RWPE1 (cell line): ENCODE measurements at regions not wholly inside any gene's neighbourhood (a gene's known extent, or its start where the extent isn't known, plus 50 kb on each side); places are given as distances from the start of the nearest gene placed in this dataset.
"Not testable (repeated sequence)": the region's sequence is repeated elsewhere in the genome, so short reads cannot be mapped to it uniquely, and the experiment has no call there.

Experiments
- CTCF ChIA-PET: fragments of 350-600 bp; sonication (Branson Sonifier 250); formaldehyde crosslinking; extraction: SDS; loops from one replicate; lab custom pipeline; 2021; lab: Yijun Ruan, JAX
- POLR2A ChIA-PET: fragments of 400-600 bp; formaldehyde crosslinking; extraction: SDS; loops from one replicate; lab custom pipeline; 2020; ENCODE audit warnings: antibody characterized with exemption; ENCODE audit not compliant: low non-redundant PET; lab: Yijun Ruan, JAX
- DNase-seq: peaks from one replicate; pipeline ENCODE4 v3.0.0; 2012; ENCODE audit warnings: low spot score
- H3K27ac ChIP-seq: fragments of 450-650 bp; 2 replicates; pipeline ENCODE4 v1.5.1; 2017
- TF ChIP-seq, protein P1 (sequence below): fragments of 450-650 bp; conservative IDR thresholded peaks from 2 replicates; pipeline ENCODE4 v1.5.1; 2017; ENCODE audit warnings: low read depth, mild to moderate bottlenecking

DNA sequence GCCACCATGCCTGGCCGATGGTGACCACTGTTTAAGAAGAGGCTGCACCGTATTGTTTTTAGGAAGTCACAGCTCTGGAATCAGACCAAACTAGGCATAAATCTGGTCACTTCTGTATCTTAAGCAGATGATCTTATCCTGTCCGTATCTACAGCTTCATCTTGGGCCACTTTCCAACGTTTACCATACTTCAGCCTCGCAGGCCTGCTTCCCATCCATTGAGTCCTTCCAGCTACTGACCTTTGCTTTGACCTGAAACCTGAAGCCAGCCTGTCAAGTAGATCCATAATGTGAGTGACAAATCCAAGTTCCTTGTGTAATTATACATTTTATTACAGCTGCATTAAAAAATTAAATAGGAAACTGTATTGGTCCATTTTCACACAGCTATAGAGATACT, 1033.0 kb downstream of the CDH11 start:
- no peak for DNase-seq
- POLR2A ChIA-PET, result no interaction called here
- H3K27ac ChIP-seq, result no peak overlapping the region
- TF ChIP-seq, protein P1, sequence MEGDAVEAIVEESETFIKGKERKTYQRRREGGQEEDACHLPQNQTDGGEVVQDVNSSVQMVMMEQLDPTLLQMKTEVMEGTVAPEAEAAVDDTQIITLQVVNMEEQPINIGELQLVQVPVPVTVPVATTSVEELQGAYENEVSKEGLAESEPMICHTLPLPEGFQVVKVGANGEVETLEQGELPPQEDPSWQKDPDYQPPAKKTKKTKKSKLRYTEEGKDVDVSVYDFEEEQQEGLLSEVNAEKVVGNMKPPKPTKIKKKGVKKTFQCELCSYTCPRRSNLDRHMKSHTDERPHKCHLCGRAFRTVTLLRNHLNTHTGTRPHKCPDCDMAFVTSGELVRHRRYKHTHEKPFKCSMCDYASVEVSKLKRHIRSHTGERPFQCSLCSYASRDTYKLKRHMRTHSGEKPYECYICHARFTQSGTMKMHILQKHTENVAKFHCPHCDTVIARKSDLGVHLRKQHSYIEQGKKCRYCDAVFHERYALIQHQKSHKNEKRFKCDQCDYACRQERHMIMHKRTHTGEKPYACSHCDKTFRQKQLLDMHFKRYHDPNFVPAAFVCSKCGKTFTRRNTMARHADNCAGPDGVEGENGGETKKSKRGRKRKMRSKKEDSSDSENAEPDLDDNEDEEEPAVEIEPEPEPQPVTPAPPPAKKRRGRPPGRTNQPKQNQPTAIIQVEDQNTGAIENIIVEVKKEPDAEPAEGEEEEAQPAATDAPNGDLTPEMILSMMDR, result no peak
- CTCF ChIA-PET, result interaction anchor here (0.7 kb wide), 1 partner anchor 196 kb away, joined by 3 read pairs; no protein-coding TSS in a partner anchor

DNA sequence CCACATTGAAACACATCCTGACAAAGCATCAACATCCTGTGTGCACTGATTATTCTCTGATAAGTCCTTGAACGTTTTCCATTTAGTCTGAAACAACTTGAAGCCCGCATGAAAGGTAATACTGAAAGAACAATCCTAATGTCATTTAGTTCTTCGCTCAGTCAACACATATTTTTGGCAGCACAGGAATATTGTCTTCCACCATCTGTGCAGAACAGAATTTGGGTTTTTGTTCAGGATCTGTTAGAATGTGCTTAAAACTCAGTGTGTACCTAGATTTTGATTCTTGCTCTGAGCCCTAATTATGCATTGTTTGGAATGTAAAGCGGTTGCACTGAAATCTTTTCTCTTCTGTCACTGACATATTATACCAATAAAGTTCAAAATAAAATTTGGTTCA, 1036.6 kb downstream of the CDH11 start:
- POLR2A ChIA-PET, result no interaction called here
- TF ChIP-seq, protein P1, result no peak
- CTCF ChIA-PET, result no interaction called here
- no peak for DNase-seq
- H3K27ac ChIP-seq, result no peak overlapping the region

DNA sequence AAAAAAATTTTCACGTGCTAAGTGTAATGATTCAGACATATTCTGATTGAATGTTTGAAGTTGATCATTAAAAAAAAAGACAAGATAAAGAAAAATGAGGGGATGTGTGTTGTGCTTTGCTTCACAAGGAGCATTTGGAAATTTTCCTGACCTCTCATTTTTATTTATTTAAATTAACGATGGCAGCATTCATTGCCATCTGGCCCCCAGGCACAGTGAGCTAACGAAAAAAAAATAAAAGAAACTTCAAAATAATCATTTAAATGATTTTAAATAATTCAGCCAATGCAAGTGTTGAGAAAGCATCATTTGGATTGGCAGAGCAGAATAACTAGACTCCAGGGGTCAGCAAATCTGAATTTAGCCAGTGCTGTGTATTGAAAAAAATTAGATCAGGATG, 1037.2 kb downstream of the CDH11 start:
- DNase-seq, result no peak
- no peak overlapping the region for H3K27ac ChIP-seq
- ChIA-PET POLR2A (no interaction called here), CTCF (no interaction called here)
- TF ChIP-seq, protein P1, result no peak

DNA sequence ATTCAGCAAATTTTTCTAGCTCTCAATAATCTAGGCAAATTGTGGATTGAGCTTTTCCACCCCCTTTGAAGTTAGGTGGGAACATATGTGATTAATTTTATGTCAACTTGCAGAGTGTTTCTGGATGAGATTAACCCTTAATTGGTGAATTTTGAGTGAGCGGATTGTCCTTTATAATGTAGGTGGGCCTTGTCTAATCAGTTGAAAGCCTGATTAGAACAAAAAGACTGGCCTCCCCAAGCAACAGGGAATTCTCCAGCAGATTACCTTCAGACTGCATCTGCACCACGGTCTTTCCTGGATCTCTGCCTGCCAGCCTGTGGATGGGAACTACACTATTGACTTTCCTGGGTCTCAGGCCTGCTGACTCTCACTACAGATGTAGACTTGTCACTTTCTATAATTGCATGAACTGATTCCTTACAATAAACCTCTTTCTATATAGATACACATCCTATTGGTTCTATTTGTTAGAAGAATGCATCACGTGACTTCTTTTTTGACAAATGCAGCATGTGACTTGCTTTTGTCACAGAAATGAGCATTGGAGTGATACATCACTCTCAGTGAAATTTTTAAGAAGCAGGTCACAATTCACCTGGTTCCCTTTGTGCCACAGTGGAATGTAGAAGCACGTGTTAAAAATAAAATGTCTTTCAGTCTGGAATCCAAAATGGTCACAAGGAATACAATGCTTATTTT, 1038.3 kb downstream of the CDH11 start:
- ChIA-PET CTCF (no interaction called here), POLR2A (no interaction called here)
- no peak overlapping the region for H3K27ac ChIP-seq
- DNase-seq, result no peak
- TF ChIP-seq, protein P1, result no peak

DNA sequence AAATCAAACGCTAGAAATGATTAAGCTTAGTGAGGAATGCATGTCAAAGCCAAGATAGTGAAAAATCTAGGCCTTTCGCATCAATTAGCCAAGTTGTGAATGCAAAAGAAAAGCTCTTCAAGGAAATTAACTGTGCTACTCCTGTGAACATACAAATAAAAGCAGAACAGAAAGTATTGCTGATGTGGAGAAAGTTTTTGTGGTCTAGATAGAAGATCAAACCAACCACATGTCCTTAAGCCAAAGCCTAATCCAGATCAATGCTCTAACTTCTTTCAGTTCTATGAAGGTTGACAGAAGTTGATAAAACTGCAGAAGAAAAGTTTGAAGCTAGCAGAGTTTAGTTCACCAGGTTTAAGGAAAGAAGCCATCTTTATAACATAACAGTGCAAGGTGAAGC, 1044.6 kb downstream of the CDH11 start:
- POLR2A ChIA-PET, result no interaction called here
- CTCF ChIA-PET, result no interaction called here
- TF ChIP-seq, protein P1, result no peak
- DNase-seq, result no peak
- no peak overlapping the region for H3K27ac ChIP-seq

DNA sequence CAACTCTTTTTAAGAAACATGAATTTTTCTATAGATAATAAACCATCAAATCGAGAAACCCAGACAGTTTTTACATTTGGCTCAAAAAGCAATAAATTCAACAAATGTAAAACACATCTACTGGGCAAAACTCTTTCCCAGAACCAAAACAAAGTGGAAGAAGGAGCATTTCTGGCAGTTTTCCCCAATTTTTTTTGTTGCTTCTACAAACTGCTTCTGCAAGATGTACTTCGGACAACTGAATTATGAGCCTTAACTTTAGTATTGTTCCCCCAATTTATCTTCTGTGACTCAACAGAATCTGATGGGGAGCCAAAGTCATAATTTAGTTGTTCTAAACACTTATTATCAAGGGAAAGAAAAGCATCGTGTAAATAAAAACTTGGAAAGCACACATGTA, 1047.2 kb downstream of the CDH11 start:
- no peak overlapping the region for H3K27ac ChIP-seq
- TF ChIP-seq, protein P1, result no peak
- no peak for DNase-seq
- POLR2A ChIA-PET, result no interaction called here
- CTCF ChIA-PET, result no interaction called here

DNA sequence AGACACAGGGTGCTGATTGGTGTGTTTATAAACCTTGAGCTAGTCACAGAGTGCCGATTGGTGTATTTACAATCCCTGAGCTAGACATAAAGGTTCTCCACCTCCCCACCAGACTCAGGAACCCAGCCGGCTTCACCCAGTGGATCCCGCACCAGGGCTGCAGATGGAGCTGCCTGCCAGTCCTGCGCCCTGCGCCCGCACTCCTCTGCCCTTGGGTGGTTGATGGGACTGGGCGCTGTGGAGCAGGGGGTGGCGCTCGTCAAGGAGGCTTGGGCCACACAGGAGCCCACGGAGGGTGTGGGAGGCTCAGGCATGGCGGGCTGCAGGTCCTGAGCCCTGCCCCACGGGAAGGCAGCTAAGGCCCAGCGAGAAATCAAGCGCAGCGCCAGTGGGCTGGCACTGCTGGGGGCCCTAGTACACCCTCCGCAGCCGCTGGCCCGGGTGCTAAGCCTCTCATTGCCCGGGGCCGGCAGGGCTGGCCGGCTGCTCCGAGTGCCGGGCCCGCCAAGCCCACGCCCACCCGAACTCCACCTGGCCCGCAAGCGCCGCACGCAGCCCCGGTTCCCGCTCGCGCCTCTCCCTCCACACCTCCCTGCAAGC, 1049.6 kb downstream of the CDH11 start:
- H3K27ac ChIP-seq, DNase-seq, POLR2A ChIA-PET, CTCF ChIA-PET: not testable (repeated sequence)
